GM21529 (cell line): ENCODE measurements at regions not wholly inside any gene's neighbourhood (a gene's known extent, or its start where the extent isn't known, plus 50 kb on each side); places are given as distances from the start of the nearest gene placed in this dataset.

Experiments
- ATAC-seq: cut with Tn5 transposase; IDR thresholded peaks from one replicate; pipeline ENCODE4 v1.9.1; 2021; ENCODE audit not compliant: unreplicated experiment

DNA sequence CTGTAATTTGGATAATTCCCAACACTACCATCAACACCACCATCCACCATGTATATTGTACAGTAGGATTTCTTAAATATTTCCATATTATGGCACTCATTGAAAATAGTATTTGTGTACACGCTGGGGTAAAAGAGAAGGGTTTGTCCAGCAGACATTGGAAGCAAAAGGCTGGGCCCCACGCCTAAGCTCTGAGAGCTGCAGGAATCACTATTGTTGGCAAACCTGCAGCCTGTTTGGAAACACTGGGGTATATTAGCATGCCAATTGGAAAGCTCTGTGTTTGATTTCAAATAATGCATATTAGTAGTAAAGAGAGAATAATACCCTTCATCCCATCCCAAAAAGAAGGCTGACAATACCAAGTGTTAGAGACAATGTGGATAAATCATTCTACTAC is 81.5 kb upstream of the DPYD start:
- ATAC-seq = no peak

GRCh38 chr1:98001764-98002163 is 80.9 kb upstream of the DPYD start:
- no peak for ATAC-seq

GRCh38 chr1:97999320-97999719 is 78.5 kb upstream of the DPYD start:
- ATAC-seq = no peak

- ATAC-seq = no peak
These were observed 76.0 kb upstream of the DPYD start for GRCh38 chr1:97996880-97997279.

- ATAC-seq = no peak
These were observed 68.4 kb upstream of the DPYD start for GRCh38 chr1:97989094-97989680.

DNA sequence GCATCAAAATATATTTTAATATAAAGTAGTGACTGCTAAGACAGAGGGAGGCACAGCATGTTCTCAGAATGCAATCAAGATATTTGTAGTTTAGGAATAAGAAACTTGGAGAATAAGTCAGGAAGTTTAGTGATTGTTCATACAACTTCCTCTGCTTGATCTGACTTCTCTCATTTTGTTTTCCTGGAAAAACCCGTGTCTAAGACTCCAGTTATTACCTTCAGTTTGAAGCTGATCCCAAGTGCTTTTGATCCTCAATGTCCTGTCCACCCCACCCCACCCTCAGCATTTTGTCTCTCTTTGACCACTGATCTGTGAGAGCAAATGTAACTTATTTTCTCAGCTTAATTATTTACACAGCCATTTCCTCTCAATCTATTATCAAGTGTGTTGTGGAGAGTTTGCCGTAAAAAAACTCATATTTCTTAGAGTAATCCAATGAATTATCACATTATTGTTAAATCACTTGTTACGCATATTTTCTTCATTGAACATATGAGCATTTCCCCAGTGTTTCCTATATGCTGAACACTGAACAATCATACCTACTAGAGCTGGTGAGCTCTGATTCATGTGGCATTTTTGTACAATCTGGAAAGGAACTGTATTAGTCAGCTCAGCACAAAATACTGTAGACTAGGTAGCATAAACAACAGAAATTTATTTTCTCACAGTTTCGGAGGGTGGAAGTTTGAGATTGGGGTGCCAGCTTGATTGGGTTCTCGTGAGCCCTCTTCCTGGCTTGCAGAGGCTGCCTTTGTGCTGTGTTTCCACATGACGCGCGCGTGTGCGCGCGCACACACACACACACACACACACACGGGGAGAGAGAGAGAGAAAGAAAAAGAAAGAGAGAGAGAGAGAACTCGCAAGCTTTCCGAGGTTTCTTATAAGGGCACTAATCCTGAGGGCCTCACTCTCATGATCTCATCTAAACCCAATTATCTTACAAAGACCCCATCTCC is 65.5 kb upstream of the DPYD start:
- ATAC-seq = no peak

GRCh38 chr1:97983126-97983525 is 62.3 kb upstream of the DPYD start:
- no peak for ATAC-seq

DNA sequence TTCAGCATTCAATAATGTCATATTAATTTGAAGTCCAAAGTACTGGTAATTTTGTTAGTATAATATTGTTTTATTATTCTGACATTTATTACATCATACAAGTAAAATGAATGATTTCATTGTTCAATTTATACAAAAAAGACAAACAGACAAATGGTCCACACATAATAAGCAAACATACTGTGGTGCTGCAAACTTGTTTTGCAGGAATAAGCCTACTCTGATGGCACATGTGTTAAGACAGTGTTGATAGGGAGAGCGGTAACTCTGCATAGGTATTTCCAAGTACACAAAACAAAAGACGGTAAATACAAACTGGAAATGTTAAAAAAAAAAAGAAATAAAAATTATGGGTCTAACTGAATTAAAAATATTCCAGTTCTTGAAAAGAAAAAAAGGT is 59.7 kb upstream of the DPYD start:
- no peak for ATAC-seq

DNA sequence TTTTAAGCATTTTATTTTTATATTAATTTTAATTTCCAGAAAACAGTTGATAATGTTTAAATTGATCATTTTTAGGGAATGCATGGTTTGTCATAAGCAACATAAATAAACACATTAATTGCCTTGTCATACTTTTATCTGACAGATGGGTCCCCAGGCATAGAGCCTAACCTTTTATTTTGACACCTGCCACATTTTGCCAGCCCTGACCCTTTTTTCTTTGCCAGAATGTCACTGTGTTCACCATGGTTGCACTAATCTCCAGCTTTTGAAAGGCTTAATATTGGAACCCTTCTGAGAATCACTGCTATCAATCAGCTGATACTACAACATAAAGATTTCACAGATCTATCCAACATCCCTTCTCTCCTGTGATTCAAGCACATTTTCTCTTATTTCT is 56.0 kb upstream of the DPYD start:
- ATAC-seq = no peak
